ENCODE measurements at regions not wholly inside any gene's neighbourhood (a gene's known extent, or its start where the extent isn't known, plus 50 kb on each side); places are given as distances from the start of the nearest gene placed in this dataset.
"Not testable (repeated sequence)": the region's sequence is repeated elsewhere in the genome, so short reads cannot be mapped to it uniquely, and the experiment has no call there.

GRCh38 chr7:86008898-86009297 is 634.8 kb upstream of the GRM3 start:
- no peak for DNase-seq (ENCODE audit: low spot score)

- no peak for DNase-seq (ENCODE audit: low spot score)
Measured at GRCh38 chr7:86006909-86007308, 636.8 kb upstream of the GRM3 start.

- no peak for DNase-seq (ENCODE audit: low spot score)
Measured at GRCh38 chr7:86002858-86003257, 640.9 kb upstream of the GRM3 start.

- no peak for DNase-seq (ENCODE audit: low spot score)
Measured at GRCh38 chr7:85997515-85997914, 646.2 kb upstream of the GRM3 start.

- DNase-seq (ENCODE audit: low spot score) = no peak
Measured at GRCh38 chr7:85995101-85995500, 648.6 kb upstream of the GRM3 start.

- DNase-seq (ENCODE audit: low spot score) = no peak
Measured at GRCh38 chr7:85980740-85981139, 663.0 kb upstream of the GRM3 start.

GRCh38 chr7:85974176-85974575 is 669.5 kb upstream of the GRM3 start:
- DNase-seq (ENCODE audit: low spot score) = no peak

- no peak for DNase-seq (ENCODE audit: low spot score)
Measured at GRCh38 chr7:85972504-85973141, 671.1 kb upstream of the GRM3 start.

GRCh38 chr7:85954961-85955360 is 688.7 kb upstream of the GRM3 start:
- DNase-seq (ENCODE audit: low spot score) = no peak

GRCh38 chr7:85950871-85951270 is 692.8 kb upstream of the GRM3 start:
- DNase-seq (ENCODE audit: low spot score) = no peak

- no peak for DNase-seq (ENCODE audit: low spot score)
Measured at GRCh38 chr7:85950418-85950817, 693.3 kb upstream of the GRM3 start.

- DNase-seq (ENCODE audit: low spot score) = no peak
Measured at GRCh38 chr7:85947767-85948166, 695.9 kb upstream of the GRM3 start.

GRCh38 chr7:85940798-85941197 is 702.9 kb upstream of the GRM3 start:
- DNase-seq (ENCODE audit: low spot score) = no peak

GRCh38 chr7:85931919-85932318 is 711.8 kb upstream of the GRM3 start:
- DNase-seq (ENCODE audit: low spot score) = no peak

GRCh38 chr7:85928500-85928899 is 715.2 kb upstream of the GRM3 start:
- no peak for DNase-seq (ENCODE audit: low spot score)

GRCh38 chr7:85927226-85927625 is 716.5 kb upstream of the GRM3 start:
- no peak for DNase-seq (ENCODE audit: low spot score)

GRCh38 chr7:85924062-85924461 is 719.6 kb upstream of the GRM3 start:
- DNase-seq (ENCODE audit: low spot score) = no peak

- DNase-seq (ENCODE audit: low spot score) = no peak
Measured at GRCh38 chr7:85916016-85916415, 727.7 kb upstream of the GRM3 start.

- DNase-seq (ENCODE audit: low spot score) = no peak
Measured at GRCh38 chr7:85914437-85914836, 727.6 kb upstream of the SEMA3D start.

- DNase-seq (ENCODE audit: low spot score) = no peak
Measured at GRCh38 chr7:85908051-85908450, 721.2 kb upstream of the SEMA3D start.

- no peak for DNase-seq (ENCODE audit: low spot score)
Measured at GRCh38 chr7:85897967-85898366, 711.1 kb upstream of the SEMA3D start.

GRCh38 chr7:85896531-85896930 is 709.7 kb upstream of the SEMA3D start:
- no peak for DNase-seq (ENCODE audit: low spot score)

GRCh38 chr7:85895835-85896234 is 709.0 kb upstream of the SEMA3D start:
- DNase-seq (ENCODE audit: low spot score) = no peak

- DNase-seq (ENCODE audit: low spot score) = not testable (repeated sequence)
Measured at GRCh38 chr7:85891900-85892299, 705.0 kb upstream of the SEMA3D start.

Data from putamen (tissue), 1 donor.